ENCODE measurements at regions not wholly inside any gene's neighbourhood (a gene's known extent, or its start where the extent isn't known, plus 50 kb on each side); places are given as distances from the start of the nearest gene placed in this dataset.

GRCh38 chr16:9549487-9549886, 458.0 kb downstream of the HAPSTR1 start:
- no peak for ATAC-seq
- TF ChIP-seq PATZ1 (CRISPR knock-in tag; IDR thresholded peaks at IDR 0.05; ENCODE audit: borderline replicate concordance) (no peak), PPARA (CRISPR knock-in tag; IDR thresholded peaks at IDR 0.05; ENCODE audit: borderline replicate concordance) (no peak), ESRRG (CRISPR knock-in tag; IDR thresholded peaks at IDR 0.05) (no peak), CSRNP3 (CRISPR knock-in tag; IDR thresholded peaks at IDR 0.05) (no peak), POU6F1 (CRISPR knock-in tag; IDR thresholded peaks at IDR 0.05; ENCODE audit: borderline replicate concordance, low read depth) (no peak), ZNF565 (CRISPR knock-in tag; conservative IDR thresholded peaks at IDR 0.05; ENCODE audit: low read depth) (no peak)

- TF ChIP-seq TSHZ2 (CRISPR knock-in tag; IDR thresholded peaks at IDR 0.05) (no peak), CSDC2 (CRISPR knock-in tag; IDR thresholded peaks at IDR 0.05) (no peak), ARNTL (CRISPR knock-in tag; IDR thresholded peaks at IDR 0.05; ENCODE audit: borderline replicate concordance, low read depth) (no peak), ZFP3 (CRISPR knock-in tag; IDR thresholded peaks at IDR 0.05) (no peak), SNAI2 (CRISPR knock-in tag; IDR thresholded peaks at IDR 0.05) (no peak), BACH2 (CRISPR knock-in tag; IDR thresholded peaks at IDR 0.05; ENCODE audit: borderline replicate concordance) (no peak), ZFP30 (CRISPR knock-in tag; IDR thresholded peaks at IDR 0.05) (no peak), PPARA (CRISPR knock-in tag; IDR thresholded peaks at IDR 0.05; ENCODE audit: borderline replicate concordance) (no peak), ZNF70 (CRISPR knock-in tag; IDR thresholded peaks at IDR 0.05) (no peak), POU6F1 (CRISPR knock-in tag; IDR thresholded peaks at IDR 0.05; ENCODE audit: borderline replicate concordance, low read depth) (no peak), CSRNP3 (CRISPR knock-in tag; IDR thresholded peaks at IDR 0.05) (no peak), ESRRG (CRISPR knock-in tag; IDR thresholded peaks at IDR 0.05) (no peak)
- no peak for ATAC-seq
These were observed 463.6 kb downstream of the HAPSTR1 start for GRCh38 chr16:9555051-9555450.

GRCh38 chr16:9556949-9557665, 465.7 kb downstream of the HAPSTR1 start:
- TF ChIP-seq PATZ1 (CRISPR knock-in tag; IDR thresholded peaks at IDR 0.05; ENCODE audit: borderline replicate concordance): no peak
- no peak for TF ChIP-seq ISL1 (CRISPR knock-in tag; IDR thresholded peaks at IDR 0.05)
- no peak for TF ChIP-seq TCF4 (CRISPR knock-in tag; IDR thresholded peaks at IDR 0.05; ENCODE audit: borderline replicate concordance)
- TF ChIP-seq OSR1 (CRISPR knock-in tag; IDR thresholded peaks at IDR 0.05): no peak
- TF ChIP-seq BACH2 (CRISPR knock-in tag; IDR thresholded peaks at IDR 0.05; ENCODE audit: borderline replicate concordance): no peak
- no peak for TF ChIP-seq TOX (CRISPR knock-in tag; IDR thresholded peaks at IDR 0.05; ENCODE audit: borderline replicate concordance)
- no peak for ATAC-seq

Data from SK-N-SH treated with all-trans-retinoic acid at 6 μM for 48 hours (cell line).